ENCODE measurements at regions not wholly inside any gene's neighbourhood (a gene's known extent, or its start where the extent isn't known, plus 50 kb on each side); places are given as distances from the start of the nearest gene placed in this dataset.
"Not testable (repeated sequence)": the region's sequence is repeated elsewhere in the genome, so short reads cannot be mapped to it uniquely, and the experiment has no call there.

GRCh38 chr2:131835621-131836091, 308.0 kb downstream of the CCDC74A start:
- H3K27ac ChIP-seq: no peak overlapping the region
- TF ChIP-seq, protein P1, sequence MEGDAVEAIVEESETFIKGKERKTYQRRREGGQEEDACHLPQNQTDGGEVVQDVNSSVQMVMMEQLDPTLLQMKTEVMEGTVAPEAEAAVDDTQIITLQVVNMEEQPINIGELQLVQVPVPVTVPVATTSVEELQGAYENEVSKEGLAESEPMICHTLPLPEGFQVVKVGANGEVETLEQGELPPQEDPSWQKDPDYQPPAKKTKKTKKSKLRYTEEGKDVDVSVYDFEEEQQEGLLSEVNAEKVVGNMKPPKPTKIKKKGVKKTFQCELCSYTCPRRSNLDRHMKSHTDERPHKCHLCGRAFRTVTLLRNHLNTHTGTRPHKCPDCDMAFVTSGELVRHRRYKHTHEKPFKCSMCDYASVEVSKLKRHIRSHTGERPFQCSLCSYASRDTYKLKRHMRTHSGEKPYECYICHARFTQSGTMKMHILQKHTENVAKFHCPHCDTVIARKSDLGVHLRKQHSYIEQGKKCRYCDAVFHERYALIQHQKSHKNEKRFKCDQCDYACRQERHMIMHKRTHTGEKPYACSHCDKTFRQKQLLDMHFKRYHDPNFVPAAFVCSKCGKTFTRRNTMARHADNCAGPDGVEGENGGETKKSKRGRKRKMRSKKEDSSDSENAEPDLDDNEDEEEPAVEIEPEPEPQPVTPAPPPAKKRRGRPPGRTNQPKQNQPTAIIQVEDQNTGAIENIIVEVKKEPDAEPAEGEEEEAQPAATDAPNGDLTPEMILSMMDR (IDR thresholded peaks at IDR 0.05): no peak
- no peak for TF ChIP-seq ZFX (IDR thresholded peaks at IDR 0.05; ENCODE audit: borderline replicate concordance)

DNA sequence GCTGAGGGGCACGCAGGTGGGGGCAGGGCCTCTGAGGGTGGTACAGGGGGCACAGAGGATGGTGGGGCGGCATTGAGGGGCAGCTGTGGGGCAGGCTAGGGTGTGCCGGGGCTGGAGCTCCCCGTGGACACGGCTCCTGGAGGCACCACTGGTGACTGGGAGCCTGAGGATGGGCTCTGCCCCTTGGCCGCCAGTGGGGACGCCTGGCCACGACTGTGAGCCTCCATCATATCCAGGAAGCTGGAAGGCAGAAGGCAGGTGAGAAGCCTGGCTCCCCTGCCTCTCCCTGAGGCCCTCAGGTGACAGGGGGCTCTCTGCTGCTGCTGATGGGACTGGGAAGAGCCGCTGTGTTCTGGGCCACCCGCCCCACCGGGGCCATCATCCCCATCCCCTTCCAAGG, 308.4 kb downstream of the CCDC74A start:
- not testable (repeated sequence) for H3K27ac ChIP-seq

GRCh38 chr2:131844044-131844443, 316.4 kb downstream of the CCDC74A start:
- not testable (repeated sequence) for H3K27ac ChIP-seq

- not testable (repeated sequence) for H3K27ac ChIP-seq
Observed at GRCh38 chr2:131856202-131856601, 305.6 kb downstream of the ANKRD30BL start.

GRCh38 chr2:131858197-131858596, 303.6 kb downstream of the ANKRD30BL start:
- H3K27ac ChIP-seq: not testable (repeated sequence)
- TF ChIP-seq, protein P1 (IDR thresholded peaks at IDR 0.05): peak; percentile 20
